CD4-positive, alpha-beta T cell treated with Interleukin-6 at 100 ng/mL for 8 hours (primary cell): ENCODE measurements at regions not wholly inside any gene's neighbourhood (a gene's known extent, or its start where the extent isn't known, plus 50 kb on each side); places are given as distances from the start of the nearest gene placed in this dataset.

ENCODE experiments used
- DNase-seq: peaks from one replicate; pipeline ENCODE4 v3.0.0-alpha.2; 2020; ENCODE audit warnings: mixed read lengths, low spot score

DNA sequence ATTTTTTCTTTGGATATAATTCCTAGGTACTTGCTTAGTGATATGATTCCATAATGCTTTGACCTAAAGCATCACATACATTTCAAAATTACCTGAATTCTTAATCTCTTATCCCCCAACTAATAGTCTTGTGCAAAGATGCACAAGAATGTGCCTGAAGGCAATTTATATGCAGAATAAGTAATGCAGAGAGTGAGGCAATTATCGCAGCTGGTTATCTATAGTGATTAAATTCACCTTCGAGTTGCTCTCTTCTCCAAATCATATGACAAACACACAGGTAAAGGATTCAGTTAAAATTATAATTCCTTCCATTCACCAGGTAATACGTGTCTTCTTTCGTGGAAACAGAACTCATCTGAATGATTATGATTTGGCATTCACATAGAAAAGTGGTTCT, 717.3 kb downstream of the MRPL39 start:
- DNase-seq: no peak

DNA sequence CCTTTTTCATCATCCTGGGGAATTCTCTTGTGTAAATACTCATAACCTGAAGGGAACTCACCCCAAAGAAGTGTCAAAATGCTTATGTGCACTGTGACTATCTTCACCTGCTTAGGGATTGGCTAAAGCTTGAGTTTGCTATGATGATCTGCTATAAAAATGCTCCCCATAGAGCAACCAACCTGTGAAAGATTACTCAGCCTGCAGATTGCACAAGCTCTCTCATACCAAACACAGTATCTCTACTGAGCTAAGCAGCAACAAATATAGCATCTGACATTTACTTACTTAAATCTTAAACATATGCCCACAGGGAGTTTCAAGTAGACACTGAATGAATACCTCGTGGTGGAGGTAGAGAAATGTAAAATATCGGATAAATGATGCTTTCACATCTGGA, 725.8 kb downstream of the MRPL39 start:
- no peak for DNase-seq

DNA sequence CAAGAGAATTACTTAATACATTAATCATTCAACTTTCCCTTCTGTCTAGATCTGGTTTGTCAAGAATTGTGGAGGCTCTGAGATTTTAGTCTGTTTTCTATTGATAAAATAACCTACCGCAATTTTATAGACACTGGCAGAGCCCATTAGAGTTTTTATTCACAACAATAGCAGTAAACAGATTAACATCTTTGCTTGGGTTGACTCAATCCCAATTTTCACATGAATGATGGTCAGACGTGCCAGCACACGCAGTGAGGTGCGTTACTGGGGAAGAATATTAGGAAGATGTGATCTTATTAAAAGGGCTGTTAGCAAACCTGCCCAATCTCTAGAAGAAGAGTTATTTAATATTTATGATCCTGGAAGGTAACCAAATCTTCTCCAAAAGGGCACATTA, 736.6 kb downstream of the MRPL39 start:
- DNase-seq: no peak

DNA sequence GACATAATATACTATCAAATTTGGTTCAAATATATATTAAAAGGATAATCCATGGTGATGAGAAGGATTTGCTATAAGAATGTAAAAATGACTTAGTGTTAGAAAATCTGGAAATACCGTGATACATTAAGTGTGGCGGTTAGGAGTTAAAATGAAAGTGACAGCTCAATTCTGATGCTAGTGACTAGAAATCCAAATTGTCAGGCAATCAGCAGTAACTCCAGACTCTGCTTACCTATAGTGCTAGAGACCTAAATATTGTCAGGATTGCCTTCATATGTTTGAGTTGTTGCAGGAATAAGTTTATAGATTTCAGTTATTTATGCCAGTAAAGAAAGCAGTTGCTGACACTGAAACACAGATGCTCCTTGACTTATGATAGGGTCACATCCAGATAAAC, 737.4 kb downstream of the MRPL39 start:
- no peak for DNase-seq

DNA sequence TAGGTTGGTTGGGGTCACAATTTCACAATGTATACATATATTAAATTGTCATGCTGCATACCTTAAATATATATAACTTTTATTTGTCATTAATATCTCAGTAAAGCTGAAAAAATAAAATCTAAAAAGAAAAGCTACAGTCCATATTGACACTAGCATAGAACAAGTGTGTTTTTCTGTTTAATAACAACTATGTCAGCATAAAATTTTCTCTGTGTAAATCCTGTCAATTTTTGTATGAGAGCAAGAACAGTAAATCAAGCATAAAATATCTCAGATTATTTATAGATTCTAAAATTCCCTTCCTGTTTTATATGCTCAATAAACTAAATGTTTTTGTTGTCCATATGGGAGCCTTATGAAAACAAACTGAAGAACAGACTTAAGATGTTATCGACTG, 739.2 kb downstream of the MRPL39 start:
- DNase-seq: no peak

DNA sequence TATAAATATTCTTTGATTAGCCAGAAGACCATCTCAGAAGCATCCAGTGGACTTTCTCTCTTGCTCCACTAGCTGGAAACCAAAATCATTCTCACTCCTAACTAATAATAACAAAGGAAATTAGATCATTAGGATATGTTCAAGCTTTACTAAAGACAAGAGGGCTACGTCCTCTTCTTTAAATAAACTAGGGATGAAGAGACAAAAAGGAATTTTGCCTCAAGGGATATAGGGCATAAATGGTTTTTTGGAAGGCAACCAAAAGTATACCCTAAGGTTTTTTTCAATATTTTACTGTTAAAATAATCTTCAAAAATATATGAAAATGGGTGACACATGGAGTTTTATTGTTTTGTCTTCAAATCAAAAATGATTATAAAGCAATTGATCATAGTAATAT, 745.8 kb downstream of the MRPL39 start:
- DNase-seq: no peak

DNA sequence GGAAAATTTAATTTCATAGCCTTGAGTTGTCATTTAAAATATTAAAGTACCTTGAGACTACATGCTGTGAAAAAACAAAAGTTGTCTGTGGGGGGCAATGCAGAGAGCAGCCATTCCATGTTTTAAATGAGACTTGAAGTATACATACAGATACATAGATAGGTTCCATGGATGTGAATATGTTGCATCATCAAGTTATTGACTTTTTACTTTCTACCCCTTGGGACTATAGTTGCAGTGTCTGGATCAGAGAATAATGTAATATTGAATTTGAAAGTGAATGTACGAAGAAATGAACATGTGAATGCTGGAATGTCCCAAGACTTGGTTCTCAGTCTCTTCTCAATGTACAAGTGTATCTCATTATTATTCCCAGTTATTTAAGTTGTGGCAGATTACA, 751.0 kb downstream of the MRPL39 start:
- DNase-seq: no peak

DNA sequence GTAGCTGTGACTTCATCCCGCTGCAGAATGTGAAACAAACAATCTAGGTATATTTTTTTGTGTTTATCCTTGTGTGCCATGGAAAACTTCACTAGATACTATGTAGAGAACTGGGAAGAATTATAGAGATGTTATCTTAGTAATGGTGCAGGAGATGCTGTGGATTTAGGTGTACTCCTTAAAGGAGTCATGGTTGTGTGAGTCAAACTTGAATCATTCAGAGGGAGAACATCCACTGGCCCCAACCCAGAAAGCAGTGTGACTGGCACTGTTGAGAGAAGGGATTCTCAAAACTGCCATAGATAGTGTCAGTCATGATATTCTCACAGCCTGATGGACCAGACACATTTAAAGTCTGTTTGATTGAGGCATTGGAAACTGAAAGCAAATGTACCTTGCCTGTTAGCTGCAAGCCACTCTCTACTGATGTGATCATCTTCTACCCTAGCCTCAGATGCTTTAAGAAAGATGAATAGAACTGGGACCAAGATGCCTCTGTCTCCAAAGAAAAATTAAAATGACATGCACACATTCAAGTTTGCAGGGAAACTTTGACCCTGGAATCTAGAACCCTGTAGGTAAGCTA, 754.6 kb downstream of the MRPL39 start:
- DNase-seq: no peak

DNA sequence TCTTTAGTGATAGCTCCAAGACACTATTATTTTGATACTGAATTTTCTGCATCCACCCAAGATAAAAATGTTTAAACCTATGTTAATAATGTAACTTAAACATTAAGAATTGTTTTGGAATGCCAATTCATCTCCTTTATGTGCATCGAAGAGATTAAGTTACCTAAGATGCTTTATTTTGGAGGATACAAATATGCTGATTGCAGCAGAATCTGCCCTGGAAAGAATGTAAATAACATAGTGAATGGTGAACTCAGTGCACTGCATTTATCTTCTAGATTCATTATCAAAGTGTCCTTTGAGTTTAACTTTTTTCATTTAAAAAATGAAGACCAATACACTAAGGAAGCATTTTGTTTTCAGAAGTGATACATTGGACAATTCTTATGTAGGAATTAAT, 757.2 kb downstream of the MRPL39 start:
- no peak for DNase-seq

DNA sequence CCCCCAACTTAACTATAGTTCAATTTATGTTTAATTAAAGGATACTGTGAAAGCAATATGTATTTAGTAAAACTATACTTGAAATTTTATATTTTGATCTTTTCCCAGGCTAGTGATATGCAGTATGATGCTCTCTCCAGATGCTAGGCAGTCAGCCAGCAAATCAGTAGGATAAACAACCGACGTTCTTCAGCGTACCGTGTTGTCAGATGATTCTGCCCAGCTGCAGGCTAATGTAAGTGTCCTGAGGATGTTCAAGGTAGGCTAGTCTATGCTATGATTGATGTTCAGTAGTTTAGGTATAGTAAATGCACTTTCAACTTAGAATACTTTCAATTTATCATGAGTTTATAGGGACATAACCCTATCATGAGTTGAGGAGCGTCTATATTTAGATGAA, 762.6 kb downstream of the MRPL39 start:
- DNase-seq: no peak

DNA sequence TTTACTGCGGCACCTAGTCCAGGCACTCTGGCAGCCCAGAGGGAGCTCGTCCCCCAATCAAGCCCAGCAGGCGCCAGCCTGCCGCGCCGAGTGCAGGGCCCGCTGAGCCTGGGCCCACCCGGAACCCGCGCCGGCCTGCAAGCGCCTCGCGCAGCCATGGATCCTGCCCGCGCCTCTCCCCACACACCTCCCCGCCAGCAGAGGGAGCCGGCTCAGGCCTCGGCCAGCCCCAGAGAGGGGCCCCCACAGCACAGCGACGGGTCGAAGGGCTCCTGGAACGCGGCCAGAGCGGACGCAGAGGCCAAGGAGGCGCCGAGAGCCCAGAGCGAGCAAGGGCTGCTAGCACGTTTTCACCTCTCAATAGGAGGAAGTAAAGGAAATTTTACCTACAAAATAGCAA, 767.0 kb downstream of the MRPL39 start:
- DNase-seq: no peak

DNA sequence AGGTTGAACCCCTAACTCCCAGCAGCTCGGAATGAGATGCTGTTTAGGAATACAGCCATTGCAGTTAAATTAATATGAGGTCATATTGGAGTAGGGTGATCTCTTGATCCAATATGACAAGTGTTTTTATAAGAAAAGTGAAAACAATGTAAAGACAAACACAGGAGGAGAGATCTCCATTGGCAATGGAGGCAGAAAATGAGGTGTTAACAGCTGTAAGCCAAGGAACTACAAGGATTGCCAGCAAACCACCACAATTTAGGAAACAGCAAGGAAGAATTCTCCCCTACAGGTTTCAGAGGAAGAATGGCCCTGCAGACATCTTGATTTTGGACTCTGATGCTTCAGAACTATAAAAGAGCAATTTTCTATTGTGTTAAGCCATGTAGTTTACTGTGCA, 774.3 kb downstream of the MRPL39 start:
- no peak for DNase-seq

DNA sequence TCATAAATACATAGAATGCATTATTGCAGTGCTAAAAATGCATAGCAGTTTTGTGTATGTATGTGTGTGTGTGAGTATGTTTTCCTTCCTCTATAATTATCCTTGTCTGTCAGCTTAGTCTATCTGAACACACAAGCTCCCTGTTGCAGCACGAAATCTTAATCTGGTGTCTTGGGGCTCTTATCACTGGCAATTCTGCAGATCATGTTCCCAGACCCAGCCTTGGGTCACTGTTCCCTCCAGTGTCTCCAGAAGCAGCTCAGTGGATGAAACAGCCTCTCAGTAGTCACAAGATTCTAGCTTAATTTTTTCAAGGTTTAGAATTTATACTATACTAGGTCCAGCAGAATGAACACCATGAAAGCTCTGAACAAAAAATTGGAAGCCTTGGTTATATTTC, 777.9 kb downstream of the MRPL39 start:
- no peak for DNase-seq

DNA sequence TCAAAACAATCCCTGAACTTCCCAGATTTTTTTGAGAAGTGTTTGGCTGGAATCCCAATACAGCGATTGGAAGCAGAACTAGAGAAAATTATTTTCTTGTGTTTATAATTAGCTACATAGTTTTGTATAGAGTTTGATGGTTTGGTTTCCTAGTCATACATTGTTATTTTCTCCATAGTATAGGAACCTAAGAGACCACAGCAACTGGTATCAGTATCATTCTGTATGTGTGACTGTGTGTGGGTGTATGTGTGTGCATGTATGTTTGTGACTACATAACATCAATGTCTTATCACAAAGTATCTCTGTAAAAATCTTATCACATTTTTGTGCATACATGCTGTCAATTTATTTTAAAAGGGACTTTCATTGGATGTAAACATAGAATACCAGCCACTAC, 780.5 kb downstream of the MRPL39 start:
- DNase-seq: no peak

DNA sequence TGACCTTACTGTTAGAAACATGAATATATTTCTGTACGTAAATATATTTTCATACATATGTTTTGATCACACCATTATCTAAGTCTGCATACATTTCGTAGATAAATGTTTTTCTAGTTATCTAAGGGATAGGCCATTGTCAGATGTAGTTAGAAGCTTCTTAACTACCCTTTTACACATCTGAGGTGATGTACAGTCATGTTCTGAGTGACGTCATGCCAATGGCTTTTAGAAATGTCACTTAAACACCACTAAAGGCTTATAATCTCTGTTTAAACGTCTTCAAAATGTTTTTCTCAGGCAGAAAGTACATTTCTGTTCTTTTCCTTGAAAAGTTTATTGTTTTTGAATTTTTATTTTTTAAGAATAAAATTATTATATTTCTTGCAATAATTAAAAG, 781.9 kb downstream of the MRPL39 start:
- DNase-seq: no peak

DNA sequence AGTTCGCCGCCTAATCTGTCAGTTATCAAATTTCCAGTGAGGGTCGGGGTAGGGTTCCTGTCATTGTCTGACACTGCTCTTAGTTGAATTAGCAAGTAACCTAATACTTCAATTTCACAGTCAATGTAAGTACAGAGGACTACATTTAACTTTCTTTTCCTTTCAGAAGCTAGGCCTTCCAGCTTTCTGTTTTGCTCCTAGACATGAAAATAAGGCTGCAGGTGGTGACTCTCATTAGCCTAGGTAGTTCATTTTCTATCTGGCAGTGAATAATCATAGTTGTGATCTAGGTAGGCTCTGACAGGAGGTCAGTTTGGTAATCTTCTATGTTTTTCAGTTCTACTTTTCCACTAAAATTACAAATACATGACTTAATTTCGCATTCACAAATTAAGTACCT, 783.1 kb downstream of the MRPL39 start:
- DNase-seq: no peak

DNA sequence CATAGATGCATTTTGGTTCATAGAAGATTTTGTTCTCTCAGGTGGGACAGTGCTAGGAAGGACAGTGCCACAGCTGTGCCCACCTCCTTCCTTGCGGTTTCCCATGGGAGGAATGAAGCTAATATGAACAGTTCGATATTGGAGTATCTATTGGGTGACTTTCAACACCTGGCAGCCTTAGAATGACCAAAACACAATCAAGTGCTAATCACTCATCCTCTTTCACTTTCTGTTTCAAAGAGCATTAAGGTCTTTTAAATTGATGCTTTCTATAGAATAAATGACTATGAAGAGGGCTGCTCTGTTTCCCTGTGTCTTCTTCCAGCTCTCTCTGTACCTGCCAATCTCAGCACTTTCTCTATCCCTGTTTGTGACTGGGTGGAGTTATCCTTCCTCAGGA, 784.0 kb downstream of the MRPL39 start:
- no peak for DNase-seq

DNA sequence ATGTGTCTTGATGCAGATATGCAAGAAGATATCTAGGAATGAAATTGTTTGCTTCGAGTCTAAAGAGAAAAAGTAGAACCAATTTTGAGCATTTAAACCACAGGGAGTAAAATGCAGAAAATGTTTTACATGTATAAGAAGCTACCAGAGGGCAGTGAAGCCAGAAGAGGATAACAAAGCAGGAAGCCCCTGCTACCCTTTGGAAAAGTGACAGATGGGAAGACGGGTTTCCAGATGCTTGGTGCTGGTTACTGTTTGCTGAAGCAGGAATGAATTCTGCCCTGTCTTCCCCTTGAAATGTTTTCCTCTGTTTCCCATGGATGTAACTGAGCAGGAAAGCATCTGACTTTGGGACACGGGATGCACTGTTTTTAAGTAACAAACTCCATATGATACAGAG, 822.2 kb downstream of the MRPL39 start:
- DNase-seq: no peak

DNA sequence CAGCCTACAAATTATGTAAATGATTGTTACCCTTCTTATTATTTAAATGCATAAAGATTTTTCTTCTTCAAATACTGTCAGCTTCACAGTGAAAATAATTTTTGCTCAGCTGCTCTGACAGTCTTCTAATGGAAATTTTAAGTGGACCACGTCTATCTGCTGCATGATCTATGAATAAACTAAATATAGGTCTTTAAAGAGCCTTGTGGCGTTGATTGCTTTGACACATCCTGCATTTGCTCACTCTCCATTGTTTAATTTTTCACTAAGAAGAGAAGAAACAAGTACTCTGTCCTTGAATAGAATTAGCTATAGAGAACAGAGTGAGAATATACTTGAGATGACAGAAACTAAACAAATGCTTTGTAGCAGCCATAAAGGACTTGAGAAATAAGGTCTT, 826.1 kb downstream of the MRPL39 start:
- no peak for DNase-seq

DNA sequence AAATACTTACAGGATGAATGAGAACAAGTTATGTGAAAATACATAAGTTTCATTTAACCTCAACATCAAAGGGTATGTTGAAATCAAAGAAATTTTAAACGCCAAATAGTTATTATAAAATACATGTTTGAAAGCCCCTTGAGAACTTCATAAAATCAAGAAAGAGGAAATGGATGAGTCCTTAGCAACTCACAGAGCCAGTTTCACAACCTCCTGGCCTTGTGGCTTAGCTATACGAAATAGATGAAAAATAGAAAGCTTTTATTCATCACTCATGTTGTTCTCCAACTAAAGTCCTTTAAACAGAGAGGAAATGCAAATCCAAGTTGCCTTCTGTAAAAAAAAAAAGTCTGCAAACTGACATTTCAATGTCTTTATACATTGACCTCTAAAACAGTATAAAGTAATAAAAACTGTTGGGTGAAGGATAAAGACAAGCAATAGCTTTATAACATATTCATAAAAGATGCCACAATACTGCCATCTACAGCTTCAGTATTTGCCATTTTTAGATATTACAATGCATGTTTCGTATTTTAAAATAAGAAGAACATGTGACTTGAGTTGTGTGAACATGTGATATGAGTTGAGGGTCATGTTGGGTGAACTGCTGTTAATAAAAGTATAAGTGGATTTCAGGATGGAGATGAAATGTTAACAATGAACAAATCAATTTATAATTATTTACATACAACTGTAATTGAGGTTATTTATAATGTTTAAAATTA, 847.8 kb downstream of the MRPL39 start:
- no peak for DNase-seq

DNA sequence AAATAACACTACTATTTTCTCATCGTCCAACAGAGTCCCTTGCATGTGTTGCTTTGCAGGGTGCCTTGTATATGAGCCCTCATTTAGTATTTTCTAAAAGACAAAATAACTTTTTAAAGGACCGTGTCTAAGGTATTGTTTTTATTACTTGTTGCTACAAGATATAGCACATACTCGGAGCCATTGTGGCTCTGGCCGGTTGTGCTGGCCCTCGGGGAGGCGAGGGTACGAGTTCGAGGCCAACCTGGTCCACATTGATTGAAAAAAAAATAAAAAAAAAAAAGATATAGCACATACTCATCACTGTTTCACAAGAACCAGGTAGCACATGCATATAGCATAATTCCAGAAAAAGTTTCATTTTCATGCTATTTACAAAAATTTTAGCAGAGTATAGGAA, 869.2 kb downstream of the MRPL39 start:
- no peak for DNase-seq

DNA sequence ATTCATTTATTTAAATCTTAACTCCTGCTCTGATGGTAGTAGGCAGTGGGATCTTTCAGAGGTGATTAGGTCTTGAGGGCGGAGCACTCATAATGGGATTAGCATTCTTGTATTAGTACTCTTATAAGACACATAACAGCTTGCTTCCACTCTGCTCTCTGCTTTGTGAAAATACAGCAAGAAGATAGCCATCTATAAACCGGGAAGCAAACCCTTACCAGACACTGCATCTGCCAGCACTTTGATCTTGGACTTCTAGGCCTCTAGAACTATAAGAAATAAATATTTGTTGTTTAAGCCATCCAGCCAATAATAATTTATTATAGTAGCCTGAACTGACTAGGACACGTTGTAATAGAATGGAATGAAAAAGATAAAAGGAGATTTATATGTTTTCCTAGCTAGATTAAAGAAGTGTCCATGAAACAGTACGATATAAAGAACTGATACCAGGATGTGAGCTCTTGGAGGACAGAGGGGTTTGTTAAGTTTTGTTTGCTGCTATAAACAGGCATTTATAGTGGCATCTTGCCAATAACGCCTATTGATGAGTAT, 869.9 kb downstream of the MRPL39 start:
- no peak for DNase-seq

DNA sequence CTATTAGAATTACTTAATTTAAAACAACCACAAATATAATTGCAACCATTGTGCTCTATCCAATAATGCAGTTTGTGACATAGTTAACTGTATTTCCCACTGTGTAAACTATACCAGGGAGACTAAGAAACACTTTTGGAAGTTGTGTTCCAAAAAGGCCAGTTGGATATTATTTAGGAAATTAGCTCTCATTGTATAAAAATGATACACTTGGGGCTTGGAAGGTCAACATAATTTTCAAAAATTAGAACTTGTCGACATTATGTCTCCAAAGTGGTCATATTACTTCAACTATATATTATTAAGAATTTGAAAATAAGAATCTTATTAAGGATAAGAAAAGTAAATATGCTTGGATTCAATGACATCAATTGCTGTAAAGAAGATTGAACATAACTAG, 876.6 kb downstream of the MRPL39 start:
- no peak for DNase-seq

DNA sequence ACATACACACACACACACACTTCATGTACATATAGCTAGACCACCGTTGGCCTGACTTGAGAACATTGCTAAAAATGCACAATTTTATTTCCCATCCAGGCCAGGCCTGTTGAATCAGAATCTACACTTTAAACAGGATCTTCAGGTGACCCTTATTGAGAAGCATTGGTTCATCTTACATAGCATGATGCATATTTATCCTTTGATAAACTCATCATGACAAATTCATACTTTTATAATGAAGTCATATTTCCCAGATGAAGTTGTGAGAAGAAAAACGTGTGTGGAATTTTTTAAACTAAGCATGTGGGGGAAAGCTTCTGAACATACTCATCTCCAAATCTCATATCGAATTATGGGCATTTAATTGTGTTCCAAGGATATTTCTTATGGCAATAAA, 877.7 kb downstream of the MRPL39 start:
- no peak for DNase-seq
